ENCODE measurements at regions not wholly inside any gene's neighbourhood (a gene's known extent, or its start where the extent isn't known, plus 50 kb on each side); places are given as distances from the start of the nearest gene placed in this dataset.

- no peak for DNase-seq
These were observed 270.8 kb downstream of the PTTG2 start for GRCh38 chr4:38230821-38231563.

- no peak for DNase-seq
These were observed 271.4 kb downstream of the PTTG2 start for GRCh38 chr4:38231626-38232025.

- no peak for DNase-seq
These were observed 272.5 kb downstream of the PTTG2 start for GRCh38 chr4:38232741-38233140.

- no peak for DNase-seq
These were observed 273.7 kb downstream of the PTTG2 start for GRCh38 chr4:38233727-38234480.

- no peak for DNase-seq
These were observed 275.2 kb downstream of the PTTG2 start for GRCh38 chr4:38235354-38235753.

DNA sequence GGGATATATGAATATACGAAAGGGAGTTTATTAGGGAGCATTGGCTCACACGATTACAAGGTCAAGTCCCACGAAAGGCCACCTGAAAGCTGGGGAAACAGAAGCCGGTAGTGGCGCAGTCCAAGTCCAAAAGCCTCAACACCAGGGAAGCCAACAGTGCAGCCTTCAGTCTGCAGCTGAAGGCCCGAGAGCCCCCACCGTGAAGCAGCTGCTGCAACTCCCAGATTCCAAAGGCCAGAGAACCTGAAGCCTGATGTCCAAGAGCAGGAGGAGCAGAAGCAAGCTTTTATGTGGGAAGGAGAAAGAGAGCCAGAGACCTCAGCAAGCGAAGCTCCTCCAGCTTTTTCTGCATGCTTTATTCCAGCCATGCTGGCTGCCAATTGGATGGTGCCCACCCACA, 275.8 kb downstream of the PTTG2 start:
- no peak for DNase-seq

DNA sequence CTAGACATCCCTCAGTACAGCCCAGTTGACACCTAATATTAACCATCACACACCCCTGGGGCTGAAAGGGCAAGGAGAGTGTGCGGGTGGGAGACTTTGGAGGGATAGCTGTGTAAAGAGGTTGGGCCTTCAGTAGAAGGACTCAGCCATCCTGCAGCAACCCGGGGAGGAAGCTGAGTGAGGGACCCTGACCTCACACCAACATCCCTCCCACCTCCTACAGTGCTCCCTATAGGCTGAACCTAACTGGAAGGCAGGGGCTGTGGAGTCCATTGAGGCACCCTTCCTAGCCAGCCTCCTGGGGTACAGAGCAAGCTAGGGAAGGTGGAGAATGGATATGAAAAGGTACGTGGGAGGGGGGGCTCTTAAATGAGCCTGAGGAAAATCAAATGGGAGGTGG, 276.3 kb downstream of the PTTG2 start:
- no peak for DNase-seq

DNA sequence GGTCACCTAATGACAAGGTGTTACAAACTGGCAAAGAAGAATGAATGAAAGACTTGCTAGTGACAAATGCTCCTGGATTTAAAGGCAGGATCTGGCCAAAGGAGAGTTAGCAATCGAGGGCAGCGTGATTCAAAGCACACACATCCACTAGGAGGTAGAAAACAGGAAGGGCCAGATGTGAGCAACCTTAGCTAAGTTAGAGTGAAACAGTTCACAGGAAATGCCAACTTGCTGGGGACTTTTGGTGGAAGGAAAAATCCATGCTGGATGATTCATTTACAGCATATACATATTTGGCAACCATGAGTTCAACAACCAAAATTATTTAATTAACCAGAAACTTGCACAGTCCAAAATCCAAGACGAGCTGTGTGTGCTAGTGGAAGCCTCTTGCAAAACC, 276.9 kb downstream of the PTTG2 start:
- no peak for DNase-seq

- DNase-seq = no peak
These were observed 281.3 kb downstream of the PTTG2 start for GRCh38 chr4:38241541-38241940.

DNA sequence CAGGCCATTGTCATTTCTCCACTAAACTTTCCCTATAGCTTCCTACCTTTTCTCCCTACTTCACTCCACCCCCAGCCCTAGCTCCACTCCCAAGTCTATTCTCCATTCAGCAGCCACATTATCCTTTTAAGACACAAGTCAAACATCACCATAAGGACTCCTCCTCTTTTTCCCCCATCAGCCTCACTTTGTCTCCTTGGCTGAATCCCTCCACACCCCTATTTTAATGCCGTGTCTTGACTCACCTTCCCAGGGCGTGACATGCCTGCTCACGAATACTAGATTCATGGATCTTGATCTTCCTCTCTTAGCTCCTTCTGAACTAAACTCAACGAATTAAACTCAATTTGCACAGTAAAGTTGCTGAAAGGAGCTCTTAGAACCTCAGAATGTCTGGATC, 281.9 kb downstream of the PTTG2 start:
- no peak for DNase-seq

DNA sequence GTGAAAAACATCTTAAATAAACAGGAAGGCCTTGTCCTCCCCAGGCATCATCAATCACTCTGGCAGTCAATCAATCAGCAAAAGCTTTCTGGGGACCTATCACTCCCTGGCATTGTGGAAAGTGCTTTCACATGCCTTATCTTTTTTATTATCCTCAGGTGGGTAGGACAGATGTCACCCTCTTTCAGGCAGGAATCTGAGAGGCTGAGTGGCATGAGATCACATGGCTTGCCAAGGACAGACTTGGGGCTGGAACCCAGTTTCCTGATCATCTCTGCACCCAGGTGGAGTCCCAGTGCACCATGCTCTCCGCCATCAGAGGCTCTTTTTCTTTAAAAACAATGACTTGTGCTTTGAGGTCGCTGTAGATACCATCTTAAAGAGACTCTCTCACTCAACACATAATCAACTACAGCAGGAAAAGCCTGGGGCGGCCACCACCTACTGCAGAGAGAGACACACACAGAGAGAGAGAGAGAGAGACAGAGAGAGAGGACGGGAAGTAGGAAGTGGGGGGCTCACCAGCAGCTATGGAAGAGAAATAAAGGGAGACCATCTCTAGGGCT, 282.7 kb downstream of the PTTG2 start:
- DNase-seq = no peak

DNA sequence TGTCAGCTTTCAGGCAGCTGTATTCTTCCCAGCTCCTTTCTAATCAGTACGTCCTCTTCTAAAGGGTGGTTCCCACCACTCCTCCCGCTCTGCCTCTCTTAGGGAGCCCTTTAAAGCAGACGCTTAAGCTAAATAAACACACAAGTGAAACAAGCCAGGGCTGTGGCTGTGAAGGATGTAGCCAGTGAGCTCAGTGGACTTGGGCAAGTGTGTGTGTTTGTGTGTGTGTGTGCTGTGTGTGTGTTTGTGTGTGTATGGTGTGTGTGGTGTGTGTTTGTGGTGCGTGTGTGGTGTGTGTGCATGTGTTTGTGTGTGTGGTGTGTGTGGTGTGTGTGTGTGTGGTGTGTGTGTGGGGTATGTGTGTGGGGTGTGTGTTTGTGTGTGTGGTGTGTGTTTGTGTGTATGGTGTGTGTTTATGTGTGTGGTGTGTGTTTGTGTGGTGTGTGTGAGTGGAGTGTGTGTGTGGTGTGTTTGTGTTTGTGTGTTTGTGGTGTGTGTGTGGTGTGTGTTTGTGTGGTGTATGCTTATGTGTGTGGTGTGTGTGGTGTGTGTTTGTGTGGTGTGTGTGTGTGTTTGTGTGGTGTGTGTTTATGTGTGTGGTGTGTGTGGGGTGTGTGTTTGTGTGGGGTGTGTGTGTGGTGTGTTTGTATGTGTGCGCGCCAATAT, 283.3 kb downstream of the PTTG2 start:
- DNase-seq = no peak

DNA sequence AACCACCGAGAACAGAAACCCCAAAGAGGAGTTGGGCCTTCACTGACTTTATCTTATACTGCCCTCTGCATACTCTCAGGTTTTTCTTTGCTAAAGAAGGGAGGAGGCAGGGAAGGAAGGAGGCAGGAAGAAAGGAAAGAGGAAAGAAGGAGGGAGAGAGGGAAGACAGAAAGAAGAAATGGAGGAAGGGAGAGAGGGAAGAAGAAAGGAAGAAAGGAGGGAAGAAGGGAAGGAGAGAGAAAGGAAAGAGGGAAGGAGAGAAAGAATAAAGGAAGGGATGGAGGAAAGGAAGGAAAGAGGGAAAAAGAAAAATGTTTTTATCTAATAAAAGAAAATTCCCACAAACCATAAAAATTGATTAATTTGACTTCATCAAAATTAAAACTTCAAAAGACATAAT, 294.6 kb downstream of the PTTG2 start:
- no peak for DNase-seq

GRCh38 chr4:38255572-38255971, 295.4 kb downstream of the PTTG2 start:
- no peak for DNase-seq

DNA sequence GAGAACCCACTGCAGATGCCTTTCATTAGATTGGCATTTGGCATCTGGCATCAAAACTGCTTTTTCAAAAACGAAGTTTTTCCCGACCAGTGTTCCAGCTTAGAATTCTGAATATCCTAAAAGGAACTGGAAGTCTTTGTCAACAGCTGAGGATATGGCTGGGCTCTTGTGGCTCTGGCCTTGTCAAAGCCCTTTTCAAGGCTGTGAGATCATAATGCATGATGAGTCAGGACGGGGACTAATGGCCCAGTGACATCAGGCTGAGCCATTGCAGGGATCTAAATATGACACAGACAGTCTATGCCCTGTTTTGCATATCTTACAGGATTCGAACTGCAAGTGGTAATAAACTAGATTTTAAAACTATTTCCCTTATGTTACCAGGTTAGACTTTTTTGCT, 306.4 kb downstream of the PTTG2 start:
- DNase-seq = peak; percentile 78

DNA sequence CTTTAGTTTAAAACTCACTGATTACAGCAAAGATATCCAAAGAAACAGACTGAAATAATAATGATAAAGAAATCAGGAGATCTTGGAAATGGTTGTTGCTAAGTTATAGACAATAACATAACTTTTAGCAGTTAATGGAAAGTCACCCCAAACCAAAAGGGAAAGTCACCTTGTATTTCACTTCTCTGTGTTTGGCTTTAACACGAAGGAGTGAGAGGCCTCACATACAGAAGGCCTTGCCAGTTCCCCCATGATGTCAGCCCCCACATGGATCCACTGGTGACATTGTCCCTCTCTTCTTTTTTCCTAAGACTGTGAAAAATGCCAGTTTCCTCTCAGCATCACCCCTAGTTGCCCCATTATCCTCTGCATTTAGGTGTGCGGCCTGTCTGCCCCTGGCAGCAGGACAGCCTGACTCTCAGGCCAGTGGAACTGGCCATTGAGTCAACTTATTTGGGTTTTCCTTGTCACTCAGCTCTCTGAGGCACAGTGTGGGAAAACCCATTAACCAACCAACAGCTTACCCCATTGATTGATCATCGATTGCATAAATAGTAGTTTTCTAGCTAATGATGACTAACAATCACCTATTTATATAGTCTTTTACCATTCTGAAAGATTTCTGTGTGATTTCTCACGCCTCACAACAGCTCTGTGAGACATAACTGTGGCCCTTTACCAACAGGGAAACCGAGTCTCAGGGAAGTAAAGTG, 308.1 kb downstream of the PTTG2 start:
- DNase-seq = no peak

- no peak for DNase-seq
These were observed 308.6 kb downstream of the PTTG2 start for GRCh38 chr4:38268837-38269236.

DNA sequence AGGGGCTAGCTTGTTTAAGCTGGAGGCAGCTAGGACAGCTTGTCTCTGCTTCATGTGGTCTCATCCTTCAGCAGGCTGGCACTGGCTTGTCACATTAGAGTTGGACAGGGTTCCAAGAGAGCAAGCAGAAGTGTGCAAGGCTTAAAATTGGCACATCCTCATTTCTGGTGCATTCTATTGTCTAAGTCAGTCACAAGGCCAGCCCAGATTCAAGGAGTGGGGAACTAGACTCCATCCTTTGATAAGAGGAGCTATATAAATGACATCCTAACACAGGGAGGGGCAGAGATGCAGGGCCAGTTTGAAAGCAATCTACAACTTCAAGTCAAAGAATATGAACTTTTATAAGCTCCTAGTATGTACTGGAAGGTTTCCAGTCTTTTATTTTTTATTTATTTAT, 313.2 kb downstream of the PTTG2 start:
- peak; percentile 20 for DNase-seq

GRCh38 chr4:38275331-38276100, 315.3 kb downstream of the PTTG2 start:
- no peak for DNase-seq

DNA sequence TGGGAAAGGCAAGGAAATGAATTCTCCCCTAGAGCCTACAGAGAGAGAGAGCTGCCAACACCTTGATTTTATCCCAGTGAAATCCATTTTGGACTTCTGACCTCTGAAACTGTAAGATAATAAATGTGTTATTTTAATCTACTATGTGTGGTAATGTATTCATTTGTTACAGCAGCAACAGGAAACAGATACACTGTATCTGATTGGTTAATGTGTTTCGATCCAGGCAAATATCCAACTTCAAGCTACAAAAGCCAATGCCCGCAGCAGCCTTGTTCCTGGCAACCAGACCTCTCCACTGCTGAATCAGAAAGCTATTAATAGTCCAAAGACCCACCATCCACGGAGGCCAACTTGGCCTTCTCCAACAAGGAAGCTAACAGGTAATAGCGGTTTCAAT, 318.1 kb downstream of the PTTG2 start:
- DNase-seq = no peak

- DNase-seq = no peak
These were observed 318.9 kb downstream of the PTTG2 start for GRCh38 chr4:38279077-38279476.

- no peak for DNase-seq
These were observed 319.6 kb downstream of the PTTG2 start for GRCh38 chr4:38279650-38280322.

Measured in midbrain (tissue), 1 donor.